Right forelimb (tissue), 1 donor: ENCODE measurements at regions not wholly inside any gene's neighbourhood (a gene's known extent, or its start where the extent isn't known, plus 50 kb on each side); places are given as distances from the start of the nearest gene placed in this dataset.
"Not testable (repeated sequence)": the region's sequence is repeated elsewhere in the genome, so short reads cannot be mapped to it uniquely, and the experiment has no call there.

Experiments
- DNase-seq: peaks from one replicate; pipeline ENCODE4 v3.0.0-alpha.2; 2018

GRCh38 chr10:5576780-5577624 lies 52.2 kb downstream of the CALML3 start:
- DNase-seq: no peak

DNA sequence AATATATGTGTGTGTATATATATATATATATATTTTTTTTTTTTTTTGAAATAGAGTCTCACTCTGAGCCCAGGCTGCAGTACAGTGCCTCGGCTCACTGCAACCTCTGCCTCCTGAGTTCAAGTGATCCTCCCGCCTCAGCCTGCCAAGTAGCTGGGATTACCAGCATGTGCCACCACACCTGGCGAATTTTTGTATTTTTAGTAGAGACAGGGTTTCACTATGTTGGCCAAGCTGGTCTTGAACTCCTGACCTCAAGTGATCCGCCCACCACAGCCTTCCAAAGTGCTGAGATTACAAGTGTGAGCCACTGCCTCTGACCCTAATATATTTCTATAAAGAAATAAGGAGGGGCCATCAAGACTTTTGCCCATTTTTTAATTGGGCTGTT lies 55.3 kb downstream of the CALML3 start:
- not testable (repeated sequence) for DNase-seq

- no peak for DNase-seq
These were observed 57.2 kb downstream of the CALML3 start for GRCh38 chr10:5581670-5582566.

GRCh38 chr10:5582736-5583135 lies 58.0 kb downstream of the CALML3 start:
- DNase-seq: no peak

DNA sequence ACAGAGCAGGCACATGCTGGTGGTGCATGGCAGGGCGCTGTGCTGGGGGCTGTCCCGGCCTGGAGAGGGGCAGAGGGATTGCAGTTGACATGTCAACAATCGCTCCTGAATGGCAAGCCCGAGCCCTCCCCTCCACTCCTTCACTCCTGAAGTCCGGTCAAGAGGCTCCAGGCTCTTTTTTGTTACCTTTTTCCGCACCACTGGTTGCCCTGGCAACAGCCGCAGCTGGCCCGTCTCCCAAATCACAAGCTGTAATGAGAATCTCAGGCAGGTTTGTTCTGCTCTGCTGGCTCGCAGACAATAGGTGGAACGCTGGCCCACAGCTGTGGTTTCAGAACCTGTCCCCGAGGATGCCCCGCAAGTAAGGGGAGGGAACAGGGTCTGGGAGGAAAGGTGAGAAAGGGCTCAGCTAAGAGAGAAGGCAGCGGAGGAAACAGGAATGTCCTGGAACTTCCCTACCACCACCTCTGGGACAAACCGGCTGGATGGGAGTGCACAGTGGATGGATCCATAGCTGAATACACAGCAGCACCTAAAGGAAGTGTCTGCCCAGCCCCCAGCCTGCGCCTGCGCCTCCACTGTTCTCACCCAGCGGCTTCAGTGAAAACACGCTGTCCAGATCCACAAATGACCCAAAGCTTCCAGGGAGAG lies 58.9 kb downstream of the CALML3 start:
- peak; percentile 86 for DNase-seq

DNA sequence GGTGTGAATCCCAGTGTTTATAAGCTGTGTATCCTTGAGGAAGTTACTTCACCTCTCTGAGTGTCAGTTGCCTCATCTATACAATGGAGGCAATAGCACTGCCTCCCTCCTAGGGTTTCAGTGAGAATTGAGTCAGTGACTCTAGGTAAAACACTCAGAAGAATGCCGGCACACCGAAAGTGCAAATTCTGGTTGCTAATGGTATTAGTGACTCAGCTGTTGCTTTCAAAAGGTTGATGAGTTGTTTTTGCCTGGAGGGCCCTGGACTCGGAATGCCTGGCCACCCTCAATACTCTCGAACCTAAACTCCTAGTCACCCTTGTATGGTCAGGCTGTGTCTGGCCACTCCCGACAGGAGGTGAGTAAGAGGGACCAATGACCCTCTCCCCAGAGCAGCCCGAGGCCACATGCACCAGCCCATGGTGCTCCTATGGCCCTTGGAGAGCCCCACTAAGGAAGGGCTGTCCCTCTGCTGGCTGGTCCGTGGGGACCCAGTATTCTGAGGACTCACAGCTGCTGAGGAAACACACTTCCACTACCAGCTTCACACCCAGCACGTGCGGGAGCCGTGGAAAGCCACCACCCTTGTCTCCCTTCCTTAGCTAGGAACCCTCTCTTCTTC lies 60.2 kb downstream of the CALML3 start:
- DNase-seq: no peak

DNA sequence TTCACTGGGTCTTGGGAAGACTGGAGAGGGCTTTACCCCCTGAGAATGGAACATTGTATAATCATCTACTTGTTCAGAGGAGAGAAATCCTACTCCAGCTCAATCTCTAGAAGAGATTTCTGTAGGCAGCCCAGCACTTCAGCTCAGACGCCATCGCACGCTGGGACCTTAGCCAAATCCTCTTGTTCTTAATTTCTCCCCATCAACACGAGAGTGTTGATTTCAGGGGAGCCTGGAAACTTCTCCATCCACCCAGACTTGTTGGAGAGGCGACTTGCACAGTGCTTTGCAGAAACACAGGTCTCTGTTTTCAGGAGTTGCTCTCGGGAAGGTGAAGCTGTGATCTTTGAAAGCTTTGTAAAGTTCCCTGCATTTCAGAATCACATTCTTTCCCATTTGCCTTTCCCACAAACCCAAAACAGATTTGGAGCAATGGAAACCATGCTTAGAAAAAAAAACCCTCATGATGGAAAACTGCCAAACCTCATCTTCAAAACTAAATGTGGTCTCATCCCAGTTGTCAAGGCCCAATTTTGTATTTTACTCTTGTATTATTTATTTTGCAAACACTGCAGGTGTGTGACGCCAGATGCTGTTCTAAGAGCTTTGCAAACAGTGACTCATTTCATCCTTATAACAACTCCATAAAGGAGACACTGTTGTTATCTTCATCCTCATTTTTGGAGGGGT lies 60.9 kb downstream of the CALML3 start:
- no peak for DNase-seq

DNA sequence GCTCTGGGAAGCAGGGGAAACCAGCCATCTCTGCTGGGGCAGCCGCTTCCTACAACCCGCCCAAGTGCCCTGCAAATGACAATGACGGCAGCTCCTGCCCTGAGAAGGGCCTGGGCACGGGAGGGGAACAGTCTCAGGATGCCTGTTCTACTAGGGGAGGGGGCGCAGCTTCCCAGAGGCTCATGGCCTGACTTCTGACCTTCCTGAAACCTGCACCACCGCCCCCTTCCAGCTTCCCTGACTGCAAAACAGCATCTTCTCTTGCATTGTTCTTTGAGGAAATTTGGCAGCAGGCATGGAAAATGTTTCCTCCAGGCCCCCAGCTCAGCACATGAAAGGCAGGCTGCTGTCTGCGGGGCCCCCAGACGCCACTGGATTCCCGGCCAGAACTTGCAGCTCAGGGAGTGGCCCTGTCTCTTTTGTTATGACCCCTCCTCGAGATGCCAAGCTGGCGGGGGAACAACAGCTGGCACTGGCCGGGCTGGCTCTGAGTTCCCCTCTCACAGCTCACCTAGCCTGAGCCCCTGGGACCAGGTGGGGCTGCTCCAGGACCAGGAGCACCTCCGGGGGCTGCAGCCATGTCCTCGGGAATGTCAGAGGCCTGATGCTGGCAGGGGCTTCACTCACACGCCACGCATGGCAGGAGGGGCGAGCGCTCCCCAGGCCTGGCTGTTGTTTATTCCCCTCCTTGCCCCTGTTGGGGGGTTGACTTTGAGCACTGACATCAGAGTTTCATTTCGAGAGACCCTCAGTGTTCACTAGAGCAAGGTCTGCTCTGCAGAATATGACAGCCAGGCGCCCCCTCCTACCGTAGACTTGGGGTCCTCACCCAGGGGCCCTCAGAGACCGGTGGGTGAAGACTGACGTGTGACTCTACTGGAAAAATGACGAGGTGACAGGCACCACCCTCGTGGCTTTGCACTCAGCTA lies 62.7 kb downstream of the CALML3 start:
- peak; percentile 69 for DNase-seq

DNA sequence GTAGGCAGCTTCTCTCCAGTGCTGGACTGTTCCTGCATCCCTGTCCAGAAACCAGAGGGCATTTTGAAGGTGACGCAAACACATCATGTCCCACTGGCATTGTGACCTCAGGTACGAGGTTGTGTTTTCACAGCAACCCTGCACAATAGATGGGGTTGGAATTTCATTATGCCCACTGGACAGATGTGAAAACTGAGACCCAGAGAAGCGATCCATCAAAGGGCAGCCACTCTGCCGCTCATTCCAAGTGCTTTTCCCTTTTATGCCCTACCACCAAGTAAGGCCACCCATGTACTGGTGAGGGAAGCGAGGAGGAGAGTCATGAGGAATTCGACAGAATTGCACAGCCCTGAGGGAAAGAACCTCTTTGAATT lies 63.3 kb downstream of the CALML3 start:
- no peak for DNase-seq

DNA sequence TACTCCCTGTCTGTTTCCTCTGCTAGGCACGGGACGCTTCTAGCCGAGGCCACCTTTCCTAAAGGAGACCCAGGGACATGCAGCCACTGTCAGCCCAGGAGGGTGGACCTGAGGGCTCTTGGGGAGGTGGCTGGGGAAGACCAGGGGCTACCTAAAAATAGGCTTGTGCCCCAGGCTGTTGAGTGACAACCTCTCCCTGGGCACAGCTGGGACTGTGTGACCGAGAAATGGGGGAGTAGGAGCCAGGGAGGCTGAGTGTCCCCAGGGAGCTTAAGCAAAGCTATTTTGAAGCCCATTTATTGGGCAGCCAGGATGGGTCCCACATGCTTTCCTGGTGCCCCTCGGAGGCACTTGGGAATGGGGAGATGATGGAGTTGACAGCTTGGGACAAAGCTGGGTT lies 63.8 kb downstream of the CALML3 start:
- no peak for DNase-seq
